ENCODE measurements at regions not wholly inside any gene's neighbourhood (a gene's known extent, or its start where the extent isn't known, plus 50 kb on each side); places are given as distances from the start of the nearest gene placed in this dataset.
"Not testable (repeated sequence)": the region's sequence is repeated elsewhere in the genome, so short reads cannot be mapped to it uniquely, and the experiment has no call there.

DNA sequence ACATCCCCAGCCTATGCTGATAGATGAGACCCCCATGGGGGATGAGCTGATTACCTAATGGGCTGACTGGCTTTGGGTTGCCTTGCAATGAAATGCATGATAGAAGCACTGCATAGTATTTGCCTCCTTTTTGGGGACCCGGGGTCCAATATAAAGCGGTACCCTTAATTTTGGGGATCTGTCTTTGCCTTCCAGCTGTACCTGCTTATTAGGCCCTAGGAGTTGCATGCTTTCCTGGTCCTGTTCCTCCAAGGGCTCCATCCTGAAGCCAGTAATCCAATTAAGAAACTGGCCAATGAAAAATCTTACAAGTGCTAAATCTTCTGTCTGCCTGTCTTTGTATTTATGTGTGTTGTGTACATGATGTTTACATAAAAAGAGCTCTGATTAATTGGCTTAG, 791.6 kb downstream of the TRIML1 start:
- DNase-seq (ENCODE audit: low read depth, low spot score): no peak

DNA sequence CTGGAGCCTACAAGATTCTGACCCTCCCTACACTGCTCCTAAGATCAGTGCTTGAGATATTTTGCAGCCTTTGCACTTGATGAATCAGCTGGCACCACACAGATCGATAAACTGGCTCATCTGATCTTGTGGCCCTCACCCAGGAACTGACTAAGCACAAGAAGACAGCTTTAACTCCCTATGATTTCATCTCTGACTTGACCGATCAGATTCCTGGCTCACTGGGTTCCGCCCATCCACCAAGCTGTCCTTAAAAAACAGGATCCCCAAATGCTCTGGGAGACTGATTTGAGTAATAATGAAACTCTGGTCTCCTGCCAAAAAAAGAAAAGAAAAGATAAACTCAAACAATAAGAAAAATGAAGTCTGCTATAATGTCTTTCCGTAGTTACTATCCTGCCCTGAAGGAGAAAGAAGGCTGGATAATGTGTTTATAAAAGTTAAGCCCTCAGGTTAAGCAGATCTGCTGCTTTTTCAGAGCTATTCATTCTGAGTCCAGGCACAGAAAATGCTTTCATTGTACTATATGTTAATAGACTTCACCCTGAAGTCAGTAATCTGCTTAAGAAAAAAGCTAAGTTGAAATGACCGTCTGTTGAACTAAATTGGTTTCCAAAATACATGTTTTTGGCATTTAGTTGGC, 795.2 kb downstream of the TRIML1 start:
- DNase-seq (ENCODE audit: low read depth, low spot score): no peak

DNA sequence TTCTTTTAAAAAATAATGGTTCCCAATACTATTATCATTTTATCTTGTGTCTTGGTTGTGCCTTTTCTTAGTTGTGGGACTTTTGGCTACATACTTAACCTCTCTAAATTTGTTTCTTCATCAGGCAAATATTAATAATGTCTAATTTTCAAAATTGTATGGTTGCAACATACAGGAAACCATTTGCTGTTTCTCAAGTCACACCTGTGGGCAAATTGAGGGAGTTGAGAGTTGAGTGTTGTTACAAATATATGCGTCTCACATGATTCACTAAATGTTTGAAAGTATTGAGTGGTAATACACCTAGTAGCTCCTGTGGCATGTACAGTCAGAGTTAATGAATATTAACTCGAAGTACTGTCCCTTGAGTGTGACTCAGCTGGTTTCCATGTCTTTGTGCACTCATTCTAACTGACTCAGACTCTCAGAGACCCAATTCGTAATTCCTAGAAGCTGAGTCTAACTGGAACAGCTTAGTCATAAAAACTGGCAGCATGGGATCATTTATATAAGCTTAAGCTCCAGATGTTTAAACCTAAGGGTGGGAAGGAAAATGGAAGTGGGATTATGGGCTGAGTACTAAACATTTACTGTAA, 802.4 kb downstream of the TRIML1 start:
- DNase-seq (ENCODE audit: low read depth, low spot score): no peak

DNA sequence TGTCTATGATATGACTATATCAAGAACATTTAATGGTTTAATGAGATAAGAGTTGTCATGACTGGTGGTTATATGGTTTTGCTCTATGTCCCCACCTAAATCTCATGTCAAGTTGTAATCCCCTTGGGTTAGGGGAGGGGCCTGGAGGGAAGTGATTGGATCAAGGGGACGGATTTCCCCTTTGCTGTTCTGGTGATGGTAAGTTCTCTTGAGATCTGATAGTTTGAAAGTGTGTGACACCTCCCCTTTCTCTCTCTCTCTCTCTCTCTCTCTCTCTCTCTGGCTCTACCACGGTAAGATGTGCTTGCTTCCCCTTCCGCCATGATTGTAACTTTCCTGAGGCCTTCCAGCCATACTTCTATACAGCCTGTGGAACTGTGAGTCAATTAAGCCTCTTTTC, 803.4 kb downstream of the TRIML1 start:
- DNase-seq (ENCODE audit: low read depth, low spot score): no peak

DNA sequence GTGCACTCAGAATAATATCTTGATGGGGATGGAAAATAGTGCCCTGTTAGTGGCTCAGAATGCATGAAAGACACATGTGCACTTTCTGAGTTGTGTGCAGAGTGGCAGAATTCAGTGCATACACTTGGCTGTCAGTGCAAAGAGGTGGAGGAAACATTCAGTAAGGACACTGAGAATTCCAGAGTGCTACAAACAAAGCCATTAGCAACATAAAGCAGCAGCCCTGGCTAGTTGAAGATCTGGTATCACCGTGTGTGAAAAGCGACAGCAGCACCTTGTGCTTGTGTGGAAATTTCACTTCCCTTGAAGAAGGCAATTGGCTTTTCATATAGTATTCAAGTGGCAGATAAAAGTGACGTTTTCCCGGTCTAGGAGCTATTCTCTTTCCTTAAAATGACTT, 810.4 kb downstream of the TRIML1 start:
- no peak for DNase-seq (ENCODE audit: low read depth, low spot score)

DNA sequence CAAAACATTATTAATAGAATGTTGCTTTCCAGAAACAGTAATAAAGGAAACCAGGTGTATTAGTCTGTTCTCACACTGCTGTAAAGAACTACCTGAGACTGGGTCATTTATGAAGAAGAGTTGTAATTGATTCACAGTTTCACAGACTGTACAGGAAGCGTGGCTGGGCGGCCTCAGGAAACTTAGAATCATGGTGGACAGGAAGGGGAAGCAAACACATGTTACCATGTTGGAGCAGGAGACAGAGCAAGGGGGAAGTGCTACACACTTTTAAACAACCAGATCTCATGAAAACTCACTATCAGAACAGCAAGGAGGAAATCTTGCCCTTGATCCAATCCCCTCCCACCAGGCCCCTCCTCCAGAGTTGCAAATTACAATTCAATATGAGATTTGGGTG, 815.8 kb downstream of the TRIML1 start:
- DNase-seq (ENCODE audit: low read depth, low spot score): no peak

DNA sequence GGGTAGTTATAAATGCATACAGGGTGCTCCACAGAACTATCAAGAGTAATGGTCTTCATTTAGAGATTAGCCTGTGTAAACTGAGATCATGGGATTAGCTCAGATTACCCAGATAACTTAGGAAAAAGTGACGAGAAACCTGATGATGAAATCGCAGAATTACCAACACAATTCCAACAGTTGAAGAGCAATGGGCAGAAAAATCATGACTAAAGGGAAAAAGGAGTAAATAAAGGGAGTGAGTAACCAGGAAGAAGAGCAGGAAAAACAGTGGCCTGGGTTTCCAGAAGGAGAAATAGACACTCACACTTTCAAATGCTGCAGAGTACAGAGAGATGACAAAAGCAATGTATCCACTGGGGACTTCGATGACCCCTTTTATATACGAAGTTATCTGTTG, 817.3 kb downstream of the TRIML1 start:
- DNase-seq (ENCODE audit: low read depth, low spot score): no peak

DNA sequence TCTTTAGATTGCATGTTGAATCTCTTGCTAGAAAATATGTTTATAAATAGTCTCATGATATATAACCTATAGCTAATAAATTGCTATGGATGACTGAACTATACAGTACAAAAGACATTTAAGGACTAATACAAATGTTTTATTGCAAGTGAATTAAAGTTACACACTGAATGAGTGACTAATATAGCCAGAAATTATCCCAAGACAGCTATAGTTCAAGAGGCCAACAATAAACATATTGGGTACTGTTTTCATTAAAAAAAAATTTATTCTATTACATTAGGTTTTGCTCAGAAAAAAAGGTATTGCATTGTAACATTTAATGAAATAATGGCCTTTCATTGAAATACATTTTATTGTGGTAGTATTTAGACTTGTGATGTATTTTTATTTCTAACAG, 819.1 kb downstream of the TRIML1 start:
- DNase-seq (ENCODE audit: low read depth, low spot score): no peak

DNA sequence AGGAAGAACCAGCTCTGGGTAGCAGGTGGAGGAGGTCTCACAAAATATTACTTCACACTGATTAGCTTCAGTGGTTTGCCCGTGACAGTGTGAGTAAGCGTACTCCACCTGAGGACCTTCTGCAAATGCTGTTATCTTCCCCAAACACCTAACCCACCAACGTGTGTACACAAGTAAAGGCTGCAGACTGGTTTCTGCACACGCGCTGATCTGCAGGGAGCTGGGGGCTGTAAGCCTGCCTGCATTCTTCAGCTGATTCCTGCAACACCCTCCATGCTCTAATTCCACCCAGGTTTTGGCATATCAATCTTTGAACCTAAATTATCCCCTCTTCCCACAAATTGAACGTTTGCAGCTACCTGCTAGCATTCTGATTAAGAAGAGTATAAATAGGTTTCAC, 820.2 kb downstream of the TRIML1 start:
- no peak for DNase-seq (ENCODE audit: low read depth, low spot score)

DNA sequence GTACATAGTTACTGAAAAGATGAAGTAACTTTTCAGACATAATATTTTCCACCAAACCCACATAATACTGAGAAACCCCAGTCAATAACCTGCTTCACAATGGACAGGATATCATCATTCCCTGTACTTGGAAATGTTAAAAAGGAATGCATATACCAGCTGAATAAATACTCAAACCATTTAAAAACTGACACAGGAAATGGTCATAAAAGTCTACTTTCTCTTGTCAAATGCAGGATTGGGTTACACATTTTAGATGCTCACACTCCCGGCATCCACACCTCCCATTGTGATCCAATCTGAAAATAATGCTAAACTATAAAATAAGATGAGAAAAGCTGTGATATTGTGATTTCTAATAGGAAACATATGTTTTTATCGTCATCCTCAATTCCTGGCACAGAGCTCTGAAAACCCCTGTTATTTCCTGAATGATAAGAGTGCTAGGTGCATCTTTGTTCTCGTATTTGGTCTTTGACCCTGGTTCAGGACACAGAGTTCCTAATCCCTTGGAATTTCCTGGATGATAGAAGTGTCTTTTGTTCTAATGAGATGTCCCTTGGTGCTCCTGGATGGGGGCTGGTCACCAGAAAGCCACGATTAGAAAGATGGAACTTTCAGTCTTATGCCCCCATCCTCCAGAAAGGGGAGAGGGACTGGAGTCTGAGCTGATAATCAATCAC, 821.3 kb downstream of the TRIML1 start:
- no peak for DNase-seq (ENCODE audit: low read depth, low spot score)

DNA sequence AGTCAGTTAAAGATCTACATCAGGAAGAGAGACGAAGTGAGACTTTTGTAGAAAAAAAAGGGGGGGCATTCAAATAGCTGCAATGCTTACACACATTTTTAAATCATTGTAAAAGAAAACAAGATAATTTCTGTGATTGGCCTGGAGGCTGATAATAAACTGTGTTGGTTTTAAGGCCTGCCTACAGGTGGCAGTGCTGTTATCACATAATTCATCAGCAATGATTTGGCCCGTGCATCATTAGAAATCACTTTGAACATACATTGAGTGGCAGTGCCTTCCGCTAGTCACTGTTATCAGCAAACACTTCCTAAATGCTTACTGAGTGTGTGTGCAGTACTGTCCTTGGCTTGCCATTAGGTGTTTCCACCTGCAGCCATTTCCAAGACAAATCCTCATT, 831.9 kb downstream of the TRIML1 start:
- no peak for DNase-seq (ENCODE audit: low read depth, low spot score)

DNA sequence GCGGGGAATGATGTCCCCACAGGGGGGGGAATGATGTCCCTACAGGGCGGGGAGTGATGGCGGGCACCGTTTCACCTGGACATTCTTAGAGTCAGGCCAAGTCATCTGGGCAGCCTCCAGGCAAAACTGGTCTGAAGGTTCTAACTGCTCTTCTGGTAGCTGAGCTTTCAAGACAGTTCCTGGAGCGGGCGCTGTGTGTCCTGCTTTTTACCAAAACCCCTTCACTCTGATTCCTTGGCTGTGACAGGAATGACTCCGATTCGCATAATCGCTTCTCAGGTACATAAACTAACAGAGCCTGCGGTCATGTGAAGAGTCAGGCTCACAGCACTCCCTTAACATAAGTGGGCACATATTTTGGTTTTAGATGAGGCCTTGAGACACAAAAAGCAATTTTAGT, 836.0 kb downstream of the TRIML1 start:
- DNase-seq (ENCODE audit: low read depth, low spot score): no peak

DNA sequence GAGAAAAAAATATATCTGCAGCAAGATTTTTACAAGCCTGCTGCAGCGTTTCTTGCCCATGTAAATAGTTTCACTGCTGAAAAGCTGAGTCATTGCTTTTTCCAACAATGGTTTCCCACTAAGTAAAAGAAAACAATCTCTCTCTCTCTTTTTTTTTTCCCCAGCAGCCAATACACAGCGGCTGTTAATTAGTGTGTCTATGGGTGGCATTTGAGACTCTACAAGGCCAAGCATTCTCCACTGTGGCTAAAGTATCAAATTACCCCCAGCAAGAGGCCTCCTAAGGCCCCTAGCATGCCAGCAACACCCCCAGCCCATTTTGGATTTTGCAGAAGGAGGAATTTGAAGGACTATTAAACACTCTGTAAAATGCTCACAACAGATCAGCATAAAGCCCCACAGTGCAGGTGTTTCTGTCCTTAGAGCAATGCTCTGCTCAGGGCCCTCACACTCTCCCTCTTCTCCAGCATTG, 837.4 kb downstream of the TRIML1 start:
- DNase-seq (ENCODE audit: low read depth, low spot score): no peak

DNA sequence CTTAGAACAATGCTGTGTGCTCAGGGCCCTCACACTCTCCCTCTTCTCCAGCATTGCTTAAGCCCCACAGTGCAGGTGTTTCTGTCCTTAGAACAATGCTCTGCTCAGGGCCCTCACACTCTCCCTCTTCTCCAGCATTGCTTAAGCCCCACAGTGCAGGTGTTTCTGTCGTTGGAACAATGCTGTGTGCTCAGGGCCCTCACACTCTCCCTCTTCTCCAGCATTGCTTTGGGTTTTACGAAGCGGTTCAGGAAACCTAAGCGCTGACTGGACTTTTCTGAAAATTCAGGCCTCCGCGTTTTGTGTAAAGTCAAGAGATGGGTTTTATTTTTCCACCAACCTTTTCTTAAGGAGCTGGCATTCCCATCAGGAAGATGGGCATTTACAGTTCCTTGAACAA, 838.0 kb downstream of the TRIML1 start:
- not testable (repeated sequence) for DNase-seq (ENCODE audit: low read depth, low spot score)

DNA sequence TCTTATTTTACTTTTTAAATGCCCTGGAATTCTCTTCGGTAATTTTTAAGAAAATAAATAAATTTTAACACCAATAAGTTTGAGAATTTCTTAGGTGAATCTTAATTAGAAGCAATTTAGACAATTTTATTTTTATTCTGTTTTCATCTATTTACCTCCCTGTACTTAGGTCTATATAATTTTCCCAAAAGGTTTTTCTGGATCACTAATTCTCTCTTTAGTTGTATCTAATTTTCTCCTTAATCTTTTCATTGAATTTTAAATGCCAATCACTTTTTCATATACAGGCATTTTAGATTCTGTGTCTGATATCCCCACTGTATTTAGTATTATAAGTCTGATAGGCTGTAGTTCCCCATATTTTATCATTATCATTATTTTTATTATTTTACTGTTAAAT, 845.3 kb downstream of the TRIML1 start:
- no peak for DNase-seq (ENCODE audit: low read depth, low spot score)

DNA sequence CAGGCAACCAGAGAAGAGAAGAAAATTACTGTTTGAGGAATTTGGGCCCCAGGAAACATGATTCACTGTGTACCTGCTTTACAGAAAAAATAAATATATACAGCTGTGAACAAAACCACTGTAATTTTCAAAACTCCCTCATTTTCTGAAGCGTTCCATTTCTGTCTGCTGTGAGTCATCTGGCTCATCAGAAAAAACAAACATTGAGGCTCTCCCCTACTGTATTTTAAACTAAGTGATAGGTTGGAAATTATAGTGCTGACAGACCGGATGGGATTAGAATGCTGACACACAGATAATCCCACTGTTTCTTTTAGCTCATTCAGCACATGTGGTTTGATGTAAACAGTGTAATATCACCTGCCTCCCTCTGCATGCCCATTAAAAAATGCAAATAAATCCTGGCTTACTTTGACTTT, 847.0 kb downstream of the TRIML1 start:
- DNase-seq (ENCODE audit: low read depth, low spot score): no peak

DNA sequence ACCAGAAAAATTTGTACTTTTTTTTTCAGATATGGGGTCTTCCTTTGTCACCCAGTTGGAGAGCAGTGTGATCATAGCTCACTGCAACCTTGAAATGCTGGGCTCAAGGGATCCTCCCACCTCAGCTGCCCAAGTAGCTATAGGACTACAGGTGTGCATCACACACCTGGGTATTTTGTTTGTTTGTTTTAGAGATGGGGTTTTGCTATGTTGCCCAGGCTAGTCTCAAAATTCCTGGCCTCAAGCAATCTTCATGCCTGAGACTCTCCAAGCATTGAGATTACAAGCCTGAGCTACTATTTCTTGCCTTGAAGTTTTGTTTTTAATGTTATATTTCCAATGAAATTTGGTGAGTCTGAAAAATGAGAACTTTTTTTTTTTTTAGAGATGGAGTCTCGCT, 847.8 kb downstream of the TRIML1 start:
- no peak for DNase-seq (ENCODE audit: low read depth, low spot score)

DNA sequence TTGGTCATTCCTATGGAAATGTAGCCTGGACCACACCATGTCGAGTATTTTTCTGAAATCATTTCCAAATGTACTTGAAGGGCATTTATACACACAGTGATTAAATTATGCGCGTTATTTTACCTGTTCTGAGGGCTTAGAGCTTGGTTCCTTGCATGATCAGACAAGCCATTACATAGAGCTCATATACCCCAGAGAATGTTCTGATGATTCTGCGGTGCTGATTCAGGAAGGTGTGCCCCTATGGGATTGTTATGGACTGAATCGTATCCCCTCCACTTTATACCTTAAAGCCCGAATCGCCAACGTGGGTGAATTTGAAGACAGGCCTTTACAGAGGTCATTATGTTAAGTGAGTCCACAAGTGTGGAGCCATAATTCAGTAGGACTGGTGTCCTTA, 848.9 kb downstream of the TRIML1 start:
- DNase-seq (ENCODE audit: low read depth, low spot score): no peak

DNA sequence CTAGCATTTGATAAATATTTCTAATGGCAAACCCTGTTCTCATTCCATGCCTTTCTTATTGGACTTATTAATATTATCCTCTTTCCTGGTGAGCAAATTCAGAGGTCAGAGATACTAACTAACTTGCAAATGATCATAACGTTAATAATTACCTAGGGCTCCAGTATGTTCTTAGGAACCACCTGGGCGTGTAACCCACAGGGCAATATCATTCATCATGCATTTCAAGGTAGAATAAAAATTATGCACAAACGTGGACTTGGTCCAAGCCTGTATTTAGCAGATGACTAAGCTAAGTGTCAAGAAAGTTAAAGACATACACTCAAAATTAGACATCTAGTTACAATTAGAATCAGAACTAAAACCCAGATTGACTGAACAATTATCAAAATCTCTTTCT, 850.1 kb downstream of the TRIML1 start:
- no peak for DNase-seq (ENCODE audit: low read depth, low spot score)

DNA sequence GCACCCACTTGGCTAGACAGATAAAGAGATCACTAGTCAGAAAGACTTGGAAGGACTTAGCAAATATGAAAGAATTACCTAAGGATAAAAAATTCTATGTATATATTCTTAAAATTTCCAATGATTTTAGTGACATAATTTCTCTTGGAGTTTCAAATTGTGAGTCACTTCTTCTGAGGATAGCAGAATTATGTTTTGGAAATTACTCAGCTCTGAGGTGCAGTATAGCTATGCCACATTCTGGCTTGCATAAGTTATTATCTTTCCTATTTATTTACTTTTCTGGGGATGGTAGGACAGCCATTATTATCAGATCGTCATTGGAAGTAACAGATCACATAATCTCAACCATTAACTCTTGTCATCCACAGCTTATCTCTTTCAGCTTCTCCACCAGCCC, 853.5 kb downstream of the TRIML1 start:
- DNase-seq (ENCODE audit: low read depth, low spot score): no peak

DNA sequence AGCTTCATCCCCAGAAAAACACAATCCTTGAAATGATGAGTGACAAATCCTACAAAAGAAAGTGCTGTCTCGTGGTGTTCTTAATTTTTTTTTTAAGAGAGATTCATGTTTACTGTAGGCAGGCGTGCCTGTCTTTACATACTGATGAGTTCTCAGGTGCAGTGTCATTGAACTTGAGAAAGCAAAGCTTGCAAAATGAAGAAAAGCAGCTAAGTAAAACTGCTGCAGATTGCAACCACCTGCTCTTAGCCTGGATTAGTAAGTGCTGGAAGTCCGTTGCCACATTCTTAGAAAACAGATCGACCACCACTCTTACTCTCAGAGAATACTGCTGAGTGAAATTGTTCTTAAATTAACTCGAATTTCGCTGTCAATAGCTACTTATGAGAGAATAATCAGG, 854.6 kb downstream of the TRIML1 start:
- no peak for DNase-seq (ENCODE audit: low read depth, low spot score)

DNA sequence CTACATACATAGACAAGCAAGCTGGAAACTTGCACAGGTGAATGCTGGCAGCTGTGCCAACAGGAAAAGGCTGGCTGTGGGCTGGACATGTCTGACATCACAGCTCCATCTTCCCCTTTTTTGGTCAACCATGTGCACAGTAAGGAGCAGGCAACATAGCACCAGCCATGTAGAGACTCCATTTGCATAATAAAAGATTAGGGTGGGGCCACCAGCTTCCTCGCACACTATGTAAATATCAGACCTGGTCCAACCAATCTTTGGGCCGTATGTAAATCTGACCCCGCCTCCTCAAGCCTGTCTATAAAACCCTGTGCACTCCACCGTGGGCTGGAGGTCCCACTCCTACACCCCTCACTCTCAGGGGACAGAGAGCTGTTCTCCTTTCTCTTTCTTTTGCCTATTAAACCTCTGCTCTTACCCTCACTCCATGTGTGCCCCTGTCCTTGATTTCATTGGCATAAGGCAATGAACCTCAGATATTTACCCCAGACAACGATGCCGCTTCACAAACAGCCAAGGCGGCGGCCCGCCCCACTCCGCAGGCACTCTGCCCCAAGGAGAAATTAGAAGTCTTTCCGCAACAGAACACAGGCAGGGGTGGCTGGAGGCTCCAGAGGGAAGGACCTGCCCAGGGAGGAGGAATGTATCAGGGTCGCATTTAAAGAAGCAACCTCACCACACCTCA, 862.2 kb downstream of the TRIML1 start:
- DNase-seq (ENCODE audit: low read depth, low spot score): no peak
